Jurkat, Clone E6-1 (cell line): ENCODE measurements at regions not wholly inside any gene's neighbourhood (a gene's known extent, or its start where the extent isn't known, plus 50 kb on each side); places are given as distances from the start of the nearest gene placed in this dataset.

ENCODE experiments used
- DNase-seq: peaks from one replicate; pipeline ENCODE4 v3.0.0-alpha.2; 2011; ENCODE audit warnings: low read depth, low spot score
- H3K4me3 ChIP-seq: 2 replicates; pipeline ENCODE4 v1.5.1; 2011; ENCODE audit warnings: mild to moderate bottlenecking, low read length, control low read depth, moderate library complexity

GRCh38 chr1:2961661-2962060 is 59.6 kb upstream of the ACTRT2 start:
- DNase-seq = no peak
- no peak overlapping the region for H3K4me3 ChIP-seq

GRCh38 chr1:2962061-2962460 is 59.2 kb upstream of the ACTRT2 start:
- no peak for DNase-seq
- no peak overlapping the region for H3K4me3 ChIP-seq

- DNase-seq = no peak
- H3K4me3 ChIP-seq = no peak overlapping the region
Measured at GRCh38 chr1:2962541-2962940, 58.7 kb upstream of the ACTRT2 start.

GRCh38 chr1:2962946-2963345 is 58.3 kb upstream of the ACTRT2 start:
- no peak overlapping the region for H3K4me3 ChIP-seq
- DNase-seq = no peak

GRCh38 chr1:2965676-2966075 is 55.6 kb upstream of the ACTRT2 start:
- H3K4me3 ChIP-seq = no peak overlapping the region
- DNase-seq = no peak

GRCh38 chr1:2966449-2967328 is 54.6 kb upstream of the ACTRT2 start:
- DNase-seq = no peak
- H3K4me3 ChIP-seq = no peak overlapping the region

- DNase-seq = no peak
- no peak overlapping the region for H3K4me3 ChIP-seq
Measured at GRCh38 chr1:2967329-2967725, 53.9 kb upstream of the ACTRT2 start.

GRCh38 chr1:2967881-2968280 is 53.4 kb upstream of the ACTRT2 start:
- no peak for DNase-seq
- H3K4me3 ChIP-seq = no peak overlapping the region

- H3K4me3 ChIP-seq = no peak overlapping the region
- no peak for DNase-seq
Measured at GRCh38 chr1:2968471-2968881, 52.8 kb upstream of the ACTRT2 start.

- no peak for DNase-seq
- H3K4me3 ChIP-seq = no peak overlapping the region
Measured at GRCh38 chr1:2969011-2969844, 52.0 kb upstream of the ACTRT2 start.

GRCh38 chr1:2969845-2970291 is 51.4 kb upstream of the ACTRT2 start:
- no peak overlapping the region for H3K4me3 ChIP-seq

GRCh38 chr1:2970311-2971071 is 50.8 kb upstream of the ACTRT2 start:
- no peak overlapping the region for H3K4me3 ChIP-seq
- DNase-seq = no peak

More at GRCh38 chr1:2969845-2970291, 51.4 kb upstream of the ACTRT2 start:
- DNase-seq = peak; percentile 40

GRCh38 chr1:2971101-2971501 is 50.2 kb upstream of the ACTRT2 start:
- no peak for DNase-seq
- no peak overlapping the region for H3K4me3 ChIP-seq
